GM13976 (cell line): ENCODE measurements at regions not wholly inside any gene's neighbourhood (a gene's known extent, or its start where the extent isn't known, plus 50 kb on each side); places are given as distances from the start of the nearest gene placed in this dataset.

Experiments used
- DNase-seq: peaks from one replicate; pipeline ENCODE4 v3.0.0; 2012; ENCODE audit warnings: low spot score
- in situ Hi-C: fragments of 300-500 bp; cut with MboI; formaldehyde crosslinking; loops from one replicate; pipeline ENCODE4 v1.12.0; 2022; ENCODE audit warnings: low sequenced_read_pairs, mixed read lengths, inconsistent platforms; ENCODE audit not compliant: unreplicated experiment
- TF ChIP-seq, protein P1 (sequence below): IDR thresholded peaks from 2 replicates; pipeline ENCODE4 v1.5.1; 2012; ENCODE audit warnings: borderline replicate concordance, mild to moderate bottlenecking; ENCODE audit not compliant: insufficient read depth; ENCODE audit errors: extremely low read depth, missing control alignments, control extremely low read depth

DNA sequence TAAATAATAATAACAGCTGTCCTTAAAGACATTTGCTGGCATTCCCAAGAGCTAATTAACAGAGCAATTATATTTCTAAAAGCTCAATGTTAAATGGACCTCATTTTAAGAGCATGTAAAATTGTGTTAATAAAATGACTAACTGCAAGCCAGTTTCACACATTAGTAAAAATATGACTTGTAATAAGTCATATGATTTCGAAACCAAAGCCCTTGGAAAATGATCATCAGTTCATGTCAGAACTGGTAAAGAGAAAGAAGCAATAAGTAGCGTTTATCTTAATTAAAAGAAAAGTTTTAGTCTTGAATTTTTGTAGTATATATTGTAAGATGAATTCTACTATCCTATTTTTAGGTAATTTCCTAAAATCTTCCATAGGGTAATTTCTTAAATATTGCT, 310.7 kb downstream of the CNTN3 start:
- no peak for DNase-seq
- TF ChIP-seq, protein P1, sequence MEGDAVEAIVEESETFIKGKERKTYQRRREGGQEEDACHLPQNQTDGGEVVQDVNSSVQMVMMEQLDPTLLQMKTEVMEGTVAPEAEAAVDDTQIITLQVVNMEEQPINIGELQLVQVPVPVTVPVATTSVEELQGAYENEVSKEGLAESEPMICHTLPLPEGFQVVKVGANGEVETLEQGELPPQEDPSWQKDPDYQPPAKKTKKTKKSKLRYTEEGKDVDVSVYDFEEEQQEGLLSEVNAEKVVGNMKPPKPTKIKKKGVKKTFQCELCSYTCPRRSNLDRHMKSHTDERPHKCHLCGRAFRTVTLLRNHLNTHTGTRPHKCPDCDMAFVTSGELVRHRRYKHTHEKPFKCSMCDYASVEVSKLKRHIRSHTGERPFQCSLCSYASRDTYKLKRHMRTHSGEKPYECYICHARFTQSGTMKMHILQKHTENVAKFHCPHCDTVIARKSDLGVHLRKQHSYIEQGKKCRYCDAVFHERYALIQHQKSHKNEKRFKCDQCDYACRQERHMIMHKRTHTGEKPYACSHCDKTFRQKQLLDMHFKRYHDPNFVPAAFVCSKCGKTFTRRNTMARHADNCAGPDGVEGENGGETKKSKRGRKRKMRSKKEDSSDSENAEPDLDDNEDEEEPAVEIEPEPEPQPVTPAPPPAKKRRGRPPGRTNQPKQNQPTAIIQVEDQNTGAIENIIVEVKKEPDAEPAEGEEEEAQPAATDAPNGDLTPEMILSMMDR = no peak
- in situ Hi-C loops = no loop called here

DNA sequence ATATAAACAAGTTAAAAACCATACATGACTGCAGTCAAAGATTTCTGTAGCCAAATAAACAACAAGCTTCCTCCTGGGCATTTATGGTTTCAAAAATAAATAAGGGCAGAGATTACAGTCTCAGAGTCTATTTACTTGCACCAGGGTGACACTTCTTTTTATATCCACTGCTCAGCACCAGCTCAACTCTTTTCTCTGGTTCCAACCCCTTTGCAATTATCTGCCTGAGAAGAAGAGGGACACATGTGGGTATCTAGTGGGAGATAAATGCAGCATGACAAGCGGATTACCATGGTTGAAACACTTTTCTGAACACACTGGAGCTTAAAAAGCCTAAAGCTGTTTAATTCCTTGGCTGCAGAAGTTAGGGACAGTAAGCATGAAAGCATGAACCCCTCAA, 311.5 kb downstream of the CNTN3 start:
- DNase-seq = no peak
- in situ Hi-C loops = no loop called here
- TF ChIP-seq, protein P1 = no peak

DNA sequence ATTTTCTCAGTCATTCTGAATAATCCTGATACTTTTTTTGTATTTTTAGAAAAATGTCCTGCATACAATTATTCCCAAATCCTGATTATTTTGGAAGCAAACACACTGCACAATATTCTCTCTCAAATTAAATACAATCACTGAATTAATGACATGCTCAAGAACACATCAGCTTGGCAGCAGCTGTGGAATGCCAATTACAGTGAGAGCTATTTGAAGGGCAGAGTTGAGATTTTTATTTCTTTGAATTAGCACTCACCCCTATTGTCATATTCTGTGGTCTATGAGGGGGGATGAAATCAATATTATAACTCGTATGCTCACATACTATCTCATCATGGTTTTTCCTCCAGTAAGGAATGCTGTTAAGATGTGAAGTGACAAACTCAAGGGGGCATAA, 312.2 kb downstream of the CNTN3 start:
- DNase-seq = no peak
- TF ChIP-seq, protein P1 = no peak
- in situ Hi-C loops = no loop called here

DNA sequence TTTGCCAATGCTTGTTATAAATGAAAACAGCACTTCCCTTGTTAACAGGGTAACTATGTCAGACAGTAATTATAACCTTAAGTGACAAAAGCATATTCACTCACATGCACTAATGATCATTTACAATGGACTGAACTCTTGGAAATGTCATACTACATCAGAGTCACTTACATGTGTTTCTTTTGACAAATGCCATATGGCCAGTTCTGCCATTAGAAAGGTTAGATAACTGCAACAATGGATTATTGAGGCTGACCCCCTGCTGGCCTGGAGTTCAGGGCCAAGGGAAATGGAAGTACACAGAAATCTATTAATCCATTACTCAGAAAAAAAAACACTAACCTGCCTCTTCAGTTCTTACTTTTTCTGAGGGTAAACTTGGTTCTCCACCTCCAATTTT, 313.4 kb downstream of the CNTN3 start:
- in situ Hi-C loops = no loop called here
- TF ChIP-seq, protein P1 = no peak
- no peak for DNase-seq

GRCh38 chr3:74295479-74295878, 319.0 kb downstream of the CNTN3 start:
- no peak for DNase-seq
- TF ChIP-seq, protein P1 = no peak
- in situ Hi-C loops = no loop called here

DNA sequence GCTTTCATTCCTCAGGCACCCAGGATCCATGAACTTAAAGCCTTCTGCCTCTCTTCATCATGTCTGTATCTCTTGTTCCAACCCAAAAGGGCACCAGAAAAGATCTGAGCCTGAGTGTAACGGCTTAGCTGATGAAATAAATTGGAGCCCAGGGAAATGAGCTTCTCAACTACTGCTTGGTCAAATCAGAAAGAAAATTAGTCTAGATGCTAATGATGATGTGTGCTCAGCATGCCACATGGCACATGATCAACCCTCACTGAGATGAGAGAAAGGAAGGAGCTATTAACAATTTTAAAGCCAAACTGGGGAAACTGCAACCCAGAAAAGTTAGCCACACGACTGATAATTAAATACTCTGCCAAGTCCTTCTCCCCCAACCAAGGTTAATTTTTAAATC, 325.7 kb downstream of the CNTN3 start:
- TF ChIP-seq, protein P1 = no peak
- in situ Hi-C loops = no loop called here
- DNase-seq = no peak

DNA sequence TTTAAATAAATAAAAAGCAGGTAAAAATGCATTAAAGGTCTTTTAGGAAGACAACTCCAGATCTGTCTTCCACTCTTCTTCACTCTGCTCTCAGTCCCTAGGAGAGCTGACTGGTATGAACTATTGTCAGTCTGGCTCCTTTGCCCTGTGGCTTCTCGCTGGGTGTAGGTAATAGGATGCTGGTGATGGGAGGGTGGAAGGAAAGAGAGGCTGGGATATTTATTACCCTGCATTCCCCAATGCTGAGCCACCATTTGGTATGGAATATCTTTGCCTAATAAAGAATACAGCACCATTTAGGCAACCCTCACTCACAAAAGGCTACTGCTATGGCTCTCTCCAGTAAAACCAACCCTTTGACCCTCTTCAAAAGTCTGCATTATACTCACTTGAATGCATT, 326.9 kb downstream of the CNTN3 start:
- no peak for DNase-seq
- in situ Hi-C loops = no loop called here
- TF ChIP-seq, protein P1 = no peak
